GM21619 (cell line): ENCODE measurements at regions not wholly inside any gene's neighbourhood (a gene's known extent, or its start where the extent isn't known, plus 50 kb on each side); places are given as distances from the start of the nearest gene placed in this dataset.

ENCODE experiments used
- ATAC-seq: cut with Tn5 transposase; IDR thresholded peaks from one replicate; pipeline ENCODE4 v1.9.1; 2021; ENCODE audit not compliant: unreplicated experiment

GRCh38 chr21:16863362-16863905 lies 649.4 kb upstream of the CXADR start:
- no peak for ATAC-seq

- ATAC-seq, result no peak
These were observed 648.9 kb upstream of the CXADR start for GRCh38 chr21:16863908-16864307.

- ATAC-seq, result no peak
These were observed 647.2 kb upstream of the CXADR start for GRCh38 chr21:16865632-16866031.

GRCh38 chr21:16866851-16867250 lies 646.0 kb upstream of the CXADR start:
- ATAC-seq, result no peak

- no peak for ATAC-seq
These were observed 642.7 kb upstream of the CXADR start for GRCh38 chr21:16870103-16870502.

GRCh38 chr21:16872616-16873015 lies 640.2 kb upstream of the CXADR start:
- no peak for ATAC-seq

- ATAC-seq, result no peak
These were observed 639.7 kb upstream of the CXADR start for GRCh38 chr21:16873176-16873575.

- no peak for ATAC-seq
These were observed 639.2 kb upstream of the CXADR start for GRCh38 chr21:16873596-16873995.

- ATAC-seq, result no peak
These were observed 633.4 kb upstream of the CXADR start for GRCh38 chr21:16879479-16879878.

GRCh38 chr21:16891821-16892220 lies 621.0 kb upstream of the CXADR start:
- no peak for ATAC-seq

GRCh38 chr21:16900685-16901084 lies 612.2 kb upstream of the CXADR start:
- no peak for ATAC-seq

GRCh38 chr21:16908077-16908476 lies 604.8 kb upstream of the CXADR start:
- no peak for ATAC-seq

- ATAC-seq, result no peak
These were observed 602.2 kb upstream of the CXADR start for GRCh38 chr21:16910435-16911165.

- ATAC-seq, result no peak
These were observed 601.7 kb upstream of the CXADR start for GRCh38 chr21:16911166-16911607.

- no peak for ATAC-seq
These were observed 600.8 kb upstream of the CXADR start for GRCh38 chr21:16912075-16912474.

- no peak for ATAC-seq
These were observed 599.8 kb upstream of the CXADR start for GRCh38 chr21:16913010-16913409.

- ATAC-seq, result no peak
These were observed 584.4 kb upstream of the CXADR start for GRCh38 chr21:16928439-16928838.

GRCh38 chr21:16932314-16932713 lies 580.5 kb upstream of the CXADR start:
- no peak for ATAC-seq

GRCh38 chr21:16942703-16943102 lies 570.1 kb upstream of the CXADR start:
- no peak for ATAC-seq

GRCh38 chr21:16943231-16943630 lies 569.6 kb upstream of the CXADR start:
- no peak for ATAC-seq

GRCh38 chr21:16945580-16945979 lies 567.3 kb upstream of the CXADR start:
- no peak for ATAC-seq

GRCh38 chr21:16956824-16957223 lies 556.0 kb upstream of the CXADR start:
- ATAC-seq, result no peak

- no peak for ATAC-seq
These were observed 547.4 kb upstream of the CXADR start for GRCh38 chr21:16965424-16965823.
